SH-SY5Y (cell line): ENCODE measurements at regions not wholly inside any gene's neighbourhood (a gene's known extent, or its start where the extent isn't known, plus 50 kb on each side); places are given as distances from the start of the nearest gene placed in this dataset.

Source experiments
- GATA2 ChIP-seq: IDR thresholded peaks from 2 replicates; pipeline ENCODE4 v1.6.1; 2011; ENCODE audit warnings: mild to moderate bottlenecking, low read depth, low read length
- GATA3 ChIP-seq: IDR thresholded peaks from 2 replicates; pipeline ENCODE4 v1.6.1; 2011; ENCODE audit warnings: low read depth, mild to moderate bottlenecking, low read length, moderate library complexity

DNA sequence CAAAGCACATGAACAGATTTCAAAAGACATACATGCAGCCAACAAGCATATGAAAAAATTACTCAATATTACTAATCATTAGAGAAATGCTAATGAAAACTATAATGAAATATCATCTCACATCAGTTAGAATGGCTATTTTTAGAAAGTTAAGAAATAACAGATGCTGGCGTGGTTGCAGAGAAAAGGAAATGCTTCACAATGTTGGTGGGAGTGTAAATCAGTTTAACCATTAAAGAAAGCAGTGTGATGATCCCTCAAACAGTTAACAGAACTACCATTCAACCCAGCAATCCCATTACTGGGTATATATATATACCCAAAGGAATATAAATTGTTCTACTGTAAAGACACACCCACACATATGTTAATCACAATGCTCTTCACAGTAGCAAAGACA lies 117.7 kb upstream of the SETBP1 start:
- no peak for TF ChIP-seq GATA2
- TF ChIP-seq GATA3: no peak
